Effector CD8-positive, alpha-beta T cell (primary cell): ENCODE measurements at regions not wholly inside any gene's neighbourhood (a gene's known extent, or its start where the extent isn't known, plus 50 kb on each side); places are given as distances from the start of the nearest gene placed in this dataset.
"Not testable (repeated sequence)": the region's sequence is repeated elsewhere in the genome, so short reads cannot be mapped to it uniquely, and the experiment has no call there.

Experiments
- DNase-seq: peaks from one replicate; lab custom pipeline; 2025; lab: John Stamatoyannopoulos, UW

- DNase-seq = no peak
Measured at GRCh38 chr6:134784336-134784735, 165.6 kb downstream of the ALDH8A1 start.

GRCh38 chr6:134778431-134778830 lies 171.5 kb downstream of the ALDH8A1 start:
- no peak for DNase-seq

GRCh38 chr6:134774201-134774638 lies 175.7 kb downstream of the ALDH8A1 start:
- no peak for DNase-seq

- no peak for DNase-seq
Measured at GRCh38 chr6:134772671-134773360, 177.1 kb downstream of the ALDH8A1 start.

- DNase-seq = no peak
Measured at GRCh38 chr6:134768931-134769330, 181.0 kb downstream of the ALDH8A1 start.

GRCh38 chr6:134766497-134766896 lies 183.4 kb downstream of the ALDH8A1 start:
- no peak for DNase-seq

- no peak for DNase-seq
Measured at GRCh38 chr6:134764741-134765140, 185.2 kb downstream of the ALDH8A1 start.

- DNase-seq = not testable (repeated sequence)
Measured at GRCh38 chr6:134763575-134763974, 186.3 kb downstream of the ALDH8A1 start.

- no peak for DNase-seq
Measured at GRCh38 chr6:134758621-134759020, 191.3 kb downstream of the ALDH8A1 start.

- no peak for DNase-seq
Measured at GRCh38 chr6:134757911-134758361, 192.0 kb downstream of the ALDH8A1 start.

- no peak for DNase-seq
Measured at GRCh38 chr6:134756374-134757025, 193.4 kb downstream of the ALDH8A1 start.

- DNase-seq = no peak
Measured at GRCh38 chr6:134754013-134754690, 195.7 kb downstream of the ALDH8A1 start.

- DNase-seq = no peak
Measured at GRCh38 chr6:134753001-134753400, 196.9 kb downstream of the ALDH8A1 start.

- DNase-seq = no peak
Measured at GRCh38 chr6:134752445-134752844, 197.5 kb downstream of the ALDH8A1 start.

GRCh38 chr6:134750669-134751068 lies 199.2 kb downstream of the ALDH8A1 start:
- no peak for DNase-seq

GRCh38 chr6:134748484-134748883 lies 201.4 kb downstream of the ALDH8A1 start:
- DNase-seq = no peak

- not testable (repeated sequence) for DNase-seq
Measured at GRCh38 chr6:134747197-134747596, 202.7 kb downstream of the ALDH8A1 start.

GRCh38 chr6:134746140-134746539 lies 203.8 kb downstream of the ALDH8A1 start:
- no peak for DNase-seq

GRCh38 chr6:134745192-134745591 lies 204.7 kb downstream of the ALDH8A1 start:
- not testable (repeated sequence) for DNase-seq

GRCh38 chr6:134744301-134744700 lies 205.6 kb downstream of the ALDH8A1 start:
- DNase-seq = no peak

- DNase-seq = no peak
Measured at GRCh38 chr6:134741200-134741536, 208.7 kb downstream of the ALDH8A1 start.

- DNase-seq = no peak
Measured at GRCh38 chr6:134740473-134741199, 209.3 kb downstream of the ALDH8A1 start.
